H9 (cell line): ENCODE measurements at regions not wholly inside any gene's neighbourhood (a gene's known extent, or its start where the extent isn't known, plus 50 kb on each side); places are given as distances from the start of the nearest gene placed in this dataset.

Source experiments
- DNase-seq: peaks from one replicate; pipeline ENCODE4 v3.0.0-alpha.2; 2017
- H2AFZ ChIP-seq: one replicate; pipeline ENCODE4 v1.6.1; 2013; ENCODE audit warnings: mild to moderate bottlenecking, low read length, control low read depth, moderate library complexity
- H2AK5ac ChIP-seq: 2 replicates; pipeline ENCODE4 v1.6.1; 2013; ENCODE audit warnings: low read length, control low read depth, mixed read lengths; ENCODE audit not compliant: insufficient read length
- H2BK120ac ChIP-seq: one replicate; pipeline ENCODE4 v1.6.1; 2013; ENCODE audit warnings: low read depth, mild to moderate bottlenecking, low read length, control low read depth, inconsistent platforms; ENCODE audit not compliant: poor library complexity, severe bottlenecking
- H2BK12ac ChIP-seq: 2 replicates; pipeline ENCODE4 v1.6.1; 2013; ENCODE audit warnings: low read length, control low read depth, mixed read lengths, low read depth; ENCODE audit not compliant: insufficient read length
- H2BK15ac ChIP-seq: 2 replicates; pipeline ENCODE4 v1.6.1; 2013; ENCODE audit warnings: low read depth, low read length, control low read depth
- H2BK20ac ChIP-seq: one replicate; pipeline ENCODE4 v1.6.1; 2013; ENCODE audit warnings: low read depth, mild to moderate bottlenecking, low read length, control low read depth, inconsistent platforms; ENCODE audit not compliant: poor library complexity, severe bottlenecking
- H2BK5ac ChIP-seq: 2 replicates; pipeline ENCODE4 v1.6.1; 2013; ENCODE audit warnings: low read length, control low read depth, mixed read lengths; ENCODE audit not compliant: insufficient read length
- H3K14ac ChIP-seq: 2 replicates; pipeline ENCODE4 v1.6.1; 2013; ENCODE audit warnings: low read length, control low read depth; ENCODE audit not compliant: insufficient read depth
- H3K18ac ChIP-seq: 2 replicates; pipeline ENCODE4 v1.6.1; 2013; ENCODE audit warnings: low read depth, mild to moderate bottlenecking, mixed read lengths, low read length, control low read depth; ENCODE audit not compliant: insufficient read length
- H3K23ac ChIP-seq: 2 replicates; pipeline ENCODE4 v1.6.1; 2013; ENCODE audit warnings: low read length, control low read depth, mixed read lengths, low read depth; ENCODE audit not compliant: insufficient read length
- H3K23me2 ChIP-seq: 2 replicates; pipeline ENCODE4 v1.6.1; 2013; ENCODE audit warnings: low read depth, mild to moderate bottlenecking, mixed read lengths, low read length, control low read depth; ENCODE audit not compliant: insufficient read length, poor library complexity, severe bottlenecking
- H3K27ac ChIP-seq: 2 replicates; pipeline ENCODE4 v1.5.1; 2013; ENCODE audit warnings: low read length, control low read depth, mixed read lengths, low read depth; ENCODE audit not compliant: insufficient read length
- H3K27me3 ChIP-seq: 2 replicates; pipeline ENCODE4 v1.6.1; 2013; ENCODE audit warnings: low read length, control low read depth, inconsistent platforms; ENCODE audit not compliant: insufficient read depth
- H3K4ac ChIP-seq: 2 replicates; pipeline ENCODE4 v1.6.1; 2013; ENCODE audit warnings: low read depth, mild to moderate bottlenecking, control low read depth, inconsistent platforms, low read length, moderate library complexity
- H3K4me1 ChIP-seq: 2 replicates; pipeline ENCODE4 v1.6.1; 2013; ENCODE audit warnings: low read length, control low read depth, inconsistent platforms; ENCODE audit not compliant: insufficient read depth
- H3K4me2 ChIP-seq: 2 replicates; pipeline ENCODE4 v1.6.1; 2013; ENCODE audit warnings: low read length, control low read depth, mixed read lengths; ENCODE audit not compliant: insufficient read length, insufficient read depth
- H3K56ac ChIP-seq: 2 replicates; pipeline ENCODE4 v1.6.1; 2013; ENCODE audit warnings: low read depth, mild to moderate bottlenecking, mixed read lengths, low read length, control low read depth; ENCODE audit not compliant: insufficient read length
- H3K79me1 ChIP-seq: 2 replicates; pipeline ENCODE4 v1.6.1; 2013; ENCODE audit warnings: low read depth, mild to moderate bottlenecking, moderate library complexity, low read length, control low read depth, inconsistent platforms; ENCODE audit not compliant: insufficient read depth, poor library complexity, severe bottlenecking
- H3K79me2 ChIP-seq: 2 replicates; pipeline ENCODE4 v1.6.1; 2013; ENCODE audit warnings: low read length, control low read depth, inconsistent platforms; ENCODE audit not compliant: insufficient read depth
- H3K9ac ChIP-seq: 2 replicates; pipeline ENCODE4 v1.6.1; 2013; ENCODE audit warnings: low read length, control low read depth, mixed read lengths; ENCODE audit not compliant: insufficient read length; ENCODE audit errors: extremely low read depth
- H3K9me3 ChIP-seq: one replicate; pipeline ENCODE4 v1.6.1; 2013; ENCODE audit warnings: low read depth, low read length, inconsistent platforms; ENCODE audit not compliant: control insufficient read depth
- H3T11ph ChIP-seq: one replicate; pipeline ENCODE4 v1.6.1; 2013; ENCODE audit warnings: mild to moderate bottlenecking, low read length, control low read depth, inconsistent platforms
- H4K20me1 ChIP-seq: one replicate; pipeline ENCODE4 v1.6.1; 2013; ENCODE audit not compliant: control insufficient read depth, insufficient read length, insufficient read depth
- H4K5ac ChIP-seq: 2 replicates; pipeline ENCODE4 v1.6.1; 2013; ENCODE audit warnings: low read depth, mild to moderate bottlenecking, mixed read lengths, low read length, control low read depth; ENCODE audit not compliant: insufficient read length
- H4K8ac ChIP-seq: replicated peaks from 2 replicates; pipeline ENCODE4 v1.6.1; 2013; ENCODE audit warnings: low read length, control low read depth, mixed read lengths, low read depth; ENCODE audit not compliant: insufficient read length
- H4K91ac ChIP-seq: 2 replicates; pipeline ENCODE4 v1.6.1; 2013; ENCODE audit warnings: low read depth, mild to moderate bottlenecking, moderate library complexity, mixed read lengths, low read length, control low read depth; ENCODE audit not compliant: insufficient read length
- H3K27ac Mint-ChIP-seq, 3 experiments: 2 replicates in 2 of 3; 3 replicates in 1 of 3; pipeline ENCODE4 v1.8.0; 2020 to 2021; ENCODE audit warnings: mixed read lengths in 3 of 3, mild to moderate bottlenecking in 1 of 3, moderate library complexity in 1 of 3
- H3K27me3 Mint-ChIP-seq: 2 replicates; pipeline ENCODE4 v1.8.0; 2021; ENCODE audit warnings: low read depth, mild to moderate bottlenecking, moderate library complexity, mixed read lengths
- H3K36me3 Mint-ChIP-seq, 3 experiments: 2 replicates in 2 of 3; 3 replicates in 1 of 3; pipeline ENCODE4 v1.8.0; 2020 to 2021; ENCODE audit warnings: low read depth in 3 of 3, mixed read lengths in 3 of 3; ENCODE audit not compliant: insufficient read depth in 1 of 3
- H3K4me1 Mint-ChIP-seq, 2 experiments: 2 replicates each; pipeline ENCODE4 v1.8.0; 2020; ENCODE audit warnings: mixed read lengths in 2 of 2
- H3K4me3 Mint-ChIP-seq, 2 experiments: 2 replicates in 1 of 2; 3 replicates in 1 of 2; pipeline ENCODE4 v1.8.0; 2020 to 2021; ENCODE audit warnings: mild to moderate bottlenecking in 2 of 2, mixed read lengths in 2 of 2, moderate library complexity in 1 of 2
- H3K9me3 Mint-ChIP-seq, 2 experiments: 2 replicates in 1 of 2; 3 replicates in 1 of 2; pipeline ENCODE4 v1.8.0; 2020; ENCODE audit warnings: mild to moderate bottlenecking in 2 of 2, mixed read lengths in 2 of 2, moderate library complexity in 1 of 2
- CTCF ChIP-seq: fragments of 200-600 bp; sonication (generic); conservative IDR thresholded peaks from 3 replicates; pipeline ENCODE4 v1.8.0; 2021; ENCODE audit warnings: antibody characterized with exemption, mild to moderate bottlenecking
- WGBS: extraction: QIAGEN DNeasy Blood & Tissue Kit; methylation state at CpG from one replicate; pipeline ENCODE4 v1.1.7; 2013; ENCODE audit warnings: missing lambda C conversion rate, low lambda C conversion rate, mixed read lengths; ENCODE audit not compliant: insufficient read length; ENCODE audit errors: extremely low coverage; 5-methylcytosine and 5-hydroxymethylcytosine counted together

- Histone ChIP-seq H3K14ac (no peak overlapping the region), H2AFZ (no peak overlapping the region), H3K18ac (no peak overlapping the region), H3K23ac (no peak overlapping the region), H3K9me3 (no peaks in the 10 kb centered on the region), H3K4ac (no peak overlapping the region), H3T11ph (no peak overlapping the region), H2BK12ac (no peak overlapping the region), H4K8ac (no peak overlapping the region), H3K79me1 (no peaks in the 10 kb centered on the region), H3K4me1 (no peaks in the 10 kb centered on the region), H2AK5ac (no peak overlapping the region), H4K5ac (no peak overlapping the region), H2BK15ac (no peak overlapping the region), H3K9ac (no peak overlapping the region), H3K23me2 (no peaks in the 10 kb centered on the region), H2BK20ac (no peak overlapping the region), H3K4me2 (no peak overlapping the region), H2BK120ac (no peak overlapping the region), H4K91ac (no peak overlapping the region), H3K56ac (no peak overlapping the region), H2BK5ac (no peak overlapping the region), H4K20me1 (no peaks in the 10 kb centered on the region), H3K27ac (no peak overlapping the region), H3K79me2 (no peaks in the 10 kb centered on the region), H3K27me3 (no peaks in the 10 kb centered on the region)
- H3K4me1 Mint-ChIP-seq, result peaks cover 7 to 9% of the 10 kb centered on the region in 2 experiments; a peak in 3 of 4 replicates
- peaks cover 4 to 9% (median 5%) of the 10 kb centered on the region in 3 experiments; a peak in 6 of 7 replicates for H3K36me3 Mint-ChIP-seq
- 0 out of 2 replicates have a peak, but pooled peaks cover 2% of the 10 kb centered on the region for H3K27me3 Mint-ChIP-seq
- H3K9me3 Mint-ChIP-seq, result peaks cover 10 to 11% of the 10 kb centered on the region in 2 experiments; a peak in 4 of 5 replicates
- H3K27ac Mint-ChIP-seq, result no peak overlapping the region
- no peak for DNase-seq
- TF ChIP-seq CTCF, result no peak
- H3K4me3 Mint-ChIP-seq, result no peak overlapping the region
- no CpG with 5 or more reads among the region's 1 CpG for WGBS
Observed at GRCh38 chr2:183455056-183455455, 330.8 kb downstream of the NUP35 start.
